Caco-2 (cell line): ENCODE measurements at regions not wholly inside any gene's neighbourhood (a gene's known extent, or its start where the extent isn't known, plus 50 kb on each side); places are given as distances from the start of the nearest gene placed in this dataset.

ENCODE experiments used
- BruUV-seq: library from RNA; stranded (reverse); fragments of 400-500 nt; replicated peaks from 2 replicates; lab custom pipeline; 2021; lab: Mats Ljungman, UMichigan
- CTCF ChIA-PET: fragments of 300-600 bp; sonication (Branson Sonifier 250); formaldehyde crosslinking; loops from one replicate; lab custom pipeline; 2022; ENCODE audit warnings: antibody characterized with exemption; lab: Charles Lee
- POLR2A ChIA-PET: fragments of 300-600 bp; sonication (Branson Sonifier 250); formaldehyde crosslinking; loops from one replicate; lab custom pipeline; 2022; ENCODE audit warnings: antibody characterized with exemption; lab: Charles Lee
- DNase-seq, 2 experiments: peaks; one replicate each; pipeline versions ENCODE4 v3.0.0 to v3.0.0-alpha.2; 2020 to 2022
- H3K27me3 ChIP-seq: replicated peaks from 2 replicates; pipeline ENCODE4 v1.6.0; 2011; ENCODE audit warnings: low read length; ENCODE audit not compliant: control insufficient read depth, insufficient read depth
- H3K36me3 ChIP-seq: 2 replicates; pipeline ENCODE4 v1.5.1; 2011; ENCODE audit warnings: low read length; ENCODE audit not compliant: control insufficient read depth, insufficient read depth
- H3K4me1 ChIP-seq: fragments of 250-450 bp; sonication (Bioruptor Pico); 2 replicates; pipeline ENCODE4 v1.5.1; 2020; ENCODE audit warnings: mild to moderate bottlenecking
- H3K4me3 ChIP-seq: 2 replicates; pipeline ENCODE4 v1.5.1; 2011; ENCODE audit warnings: low read depth, mild to moderate bottlenecking, control low read depth, low read length
- H3K9me3 ChIP-seq: fragments of 250-450 bp; sonication (Bioruptor Pico); 2 replicates; pipeline ENCODE4 v1.5.1; 2020; ENCODE audit warnings: mild to moderate bottlenecking, moderate library complexity
- H3K27ac Mint-ChIP-seq: one replicate; pipeline ENCODE4 v1.8.0; 2022; ENCODE audit warnings: mixed read lengths; ENCODE audit not compliant: unreplicated experiment
- H3K27me3 Mint-ChIP-seq: one replicate; pipeline ENCODE4 v1.8.0; 2022; ENCODE audit warnings: mixed read lengths; ENCODE audit not compliant: insufficient read depth, unreplicated experiment
- H3K36me3 Mint-ChIP-seq: one replicate; pipeline ENCODE4 v1.8.0; 2022; ENCODE audit warnings: mild to moderate bottlenecking, mixed read lengths; ENCODE audit not compliant: insufficient read depth, unreplicated experiment
- H3K4me1 Mint-ChIP-seq: one replicate; pipeline ENCODE4 v1.8.0; 2022; ENCODE audit warnings: low read depth, mixed read lengths; ENCODE audit not compliant: unreplicated experiment
- H3K4me3 Mint-ChIP-seq: one replicate; pipeline ENCODE4 v1.8.0; 2022; ENCODE audit warnings: mild to moderate bottlenecking, moderate library complexity, mixed read lengths; ENCODE audit not compliant: unreplicated experiment
- H3K9me3 Mint-ChIP-seq: one replicate; pipeline ENCODE4 v1.8.0; 2022; ENCODE audit warnings: mixed read lengths; ENCODE audit not compliant: unreplicated experiment
- CTCF ChIP-seq, 2 experiments: fragments of 200-600 bp in 1 of 2; IDR thresholded peaks; 1 replicate in 1 of 2; 2 replicates in 1 of 2; pipeline versions ENCODE4 v1.5.1 to v1.8.0; 2011 to 2022; ENCODE audit warnings: antibody characterized with exemption in 1 of 2, control low read depth in 1 of 2, inconsistent platforms in 1 of 2, low read depth in 1 of 2, low read length in 1 of 2, mild to moderate bottlenecking in 1 of 2, moderate library complexity in 1 of 2; ENCODE audit not compliant: insufficient read depth in 1 of 2, severe bottlenecking in 1 of 2, unreplicated experiment in 1 of 2
- intact Hi-C: fragments of 100-400 bp; cut with micrococcal nuclease; formaldehyde crosslinking; loops from one replicate; pipeline ENCODE4 v1.10.0; 2022; ENCODE audit not compliant: unreplicated experiment

- no peaks in the 10 kb centered on the region for H3K27me3 ChIP-seq
- Mint-ChIP-seq H3K9me3 (no peaks in the 10 kb centered on the region), H3K4me3 (no peak overlapping the region), H3K27me3 (peaks cover 7% of the 10 kb centered on the region), H3K4me1 (no peaks in the 10 kb centered on the region), H3K36me3 (no peaks in the 10 kb centered on the region), H3K27ac (no peak overlapping the region)
- H3K4me3 ChIP-seq = no peak overlapping the region
- no peaks in the 10 kb centered on the region for H3K9me3 ChIP-seq
- no peak for DNase-seq
- ChIA-PET POLR2A (no interaction called here), CTCF (no interaction called here)
- BruUV-seq = no TSS peak
- intact Hi-C loops = no loop called here
- no peaks in the 10 kb centered on the region for H3K36me3 ChIP-seq
- no peaks in the 10 kb centered on the region for H3K4me1 ChIP-seq
- TF ChIP-seq CTCF (IDR thresholded peaks at IDR 0.05; ENCODE audit: insufficient read depth in 1 of 2, low read depth in 1 of 2, low read length in 1 of 2, severe bottlenecking in 1 of 2, unreplicated experiment in 1 of 2) = no peak
Observed at GRCh38 chr2:30379481-30379880, 67.6 kb upstream of the LCLAT1 start.

- H3K36me3 Mint-ChIP-seq = no peaks in the 10 kb centered on the region
- Histone ChIP-seq H3K9me3 (no peaks in the 10 kb centered on the region), H3K4me1 (no peaks in the 10 kb centered on the region), H3K27me3 (no peaks in the 10 kb centered on the region), H3K4me3 (no peak overlapping the region), H3K36me3 (no peaks in the 10 kb centered on the region)
- DNase-seq = no peak
- ChIA-PET POLR2A (no interaction called here), CTCF (no interaction called here)
- H3K4me1 Mint-ChIP-seq = no peaks in the 10 kb centered on the region
- intact Hi-C loops = no loop called here
- no peaks in the 10 kb centered on the region for H3K9me3 Mint-ChIP-seq
- H3K4me3 Mint-ChIP-seq = no peak overlapping the region
- no peak overlapping the region for H3K27ac Mint-ChIP-seq
- no peak for TF ChIP-seq CTCF (IDR thresholded peaks at IDR 0.05; ENCODE audit: insufficient read depth in 1 of 2, low read depth in 1 of 2, low read length in 1 of 2, severe bottlenecking in 1 of 2, unreplicated experiment in 1 of 2)
- BruUV-seq = no TSS peak
- peaks cover 7% of the 10 kb centered on the region for H3K27me3 Mint-ChIP-seq
Observed at GRCh38 chr2:30380824-30381223, 66.2 kb upstream of the LCLAT1 start.

DNA sequence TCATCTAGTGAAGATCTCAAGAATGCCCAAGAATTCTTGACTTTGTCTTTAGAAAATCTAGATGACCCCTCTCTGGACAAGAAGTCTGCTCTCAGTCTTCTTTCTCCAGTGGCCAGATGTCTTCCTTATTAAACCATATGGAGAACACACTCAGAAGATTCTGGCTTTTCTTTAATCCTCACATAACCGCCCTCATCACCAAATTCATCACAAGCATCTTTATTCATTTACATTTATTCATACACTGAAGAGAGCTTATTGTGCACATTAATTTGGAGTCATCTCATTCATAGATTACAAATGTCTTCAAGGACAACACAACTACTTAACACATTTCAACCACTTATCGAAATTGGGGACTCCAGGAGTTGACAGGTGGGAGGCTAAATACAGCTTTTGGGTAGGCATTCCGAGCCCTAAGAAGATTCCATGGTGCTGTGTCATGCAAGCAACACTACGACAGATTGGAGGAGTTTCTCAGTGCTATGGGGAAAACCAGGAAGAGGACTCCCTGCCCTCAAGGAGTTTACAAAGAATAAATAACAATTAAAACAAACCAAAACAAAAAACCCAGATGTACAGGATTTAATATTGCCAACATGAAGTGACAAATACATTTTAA is 64.8 kb upstream of the LCLAT1 start:
- Histone ChIP-seq H3K9me3 (0 out of 2 replicates have a peak, but pooled peaks cover 3% of the 10 kb centered on the region), H3K4me3 (no peak overlapping the region), H3K36me3 (no peaks in the 10 kb centered on the region), H3K27me3 (no peaks in the 10 kb centered on the region), H3K4me1 (no peaks in the 10 kb centered on the region)
- H3K27me3 Mint-ChIP-seq = peaks cover 7% of the 10 kb centered on the region
- no peaks in the 10 kb centered on the region for H3K36me3 Mint-ChIP-seq
- no peak overlapping the region for H3K27ac Mint-ChIP-seq
- no peak for TF ChIP-seq CTCF (IDR thresholded peaks at IDR 0.05; ENCODE audit: insufficient read depth in 1 of 2, low read depth in 1 of 2, low read length in 1 of 2, severe bottlenecking in 1 of 2, unreplicated experiment in 1 of 2)
- no TSS peak for BruUV-seq
- no peaks in the 10 kb centered on the region for H3K4me1 Mint-ChIP-seq
- no peak overlapping the region for H3K4me3 Mint-ChIP-seq
- intact Hi-C loops = no loop called here
- POLR2A ChIA-PET = no interaction called here
- no peak for DNase-seq
- CTCF ChIA-PET = no interaction called here
- no peaks in the 10 kb centered on the region for H3K9me3 Mint-ChIP-seq
